ENCODE measurements at regions not wholly inside any gene's neighbourhood (a gene's known extent, or its start where the extent isn't known, plus 50 kb on each side); places are given as distances from the start of the nearest gene placed in this dataset.

DNA sequence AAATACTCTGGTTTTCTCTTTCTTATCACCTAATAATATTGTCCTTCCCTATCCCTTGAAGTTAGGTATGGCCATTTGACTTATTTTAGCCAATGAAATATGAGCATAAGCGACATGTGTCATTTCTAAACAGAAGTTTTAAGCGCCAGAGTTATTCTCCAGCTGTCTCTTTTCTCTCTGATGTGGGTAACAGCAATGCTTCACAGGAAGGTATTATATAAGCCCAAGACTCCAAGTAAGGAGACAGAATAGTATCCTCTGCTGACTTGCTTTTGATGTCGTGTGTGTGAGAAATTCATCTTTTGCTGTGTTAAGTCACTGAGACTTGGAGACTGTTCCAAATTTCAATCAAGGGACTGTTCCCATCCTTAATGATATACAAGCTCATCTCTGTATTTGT, 224.6 kb upstream of the NECTIN3 start:
- TF ChIP-seq REST (IDR thresholded peaks at IDR 0.05; ENCODE audit: borderline replicate concordance) = no peak
- no peak for TF ChIP-seq CTCF (IDR thresholded peaks at IDR 0.05; ENCODE audit: poor library complexity, severe bottlenecking)
